Activated naive CD8-positive, alpha-beta T cell (primary cell): ENCODE measurements at regions not wholly inside any gene's neighbourhood (a gene's known extent, or its start where the extent isn't known, plus 50 kb on each side); places are given as distances from the start of the nearest gene placed in this dataset.

Source experiments
- H3K27ac Mint-ChIP-seq: one replicate; pipeline ENCODE4 v1.8.0; 2021; ENCODE audit warnings: mixed read lengths
- H3K27me3 Mint-ChIP-seq: one replicate; pipeline ENCODE4 v1.8.0; 2021; ENCODE audit warnings: mixed read lengths
- H3K36me3 Mint-ChIP-seq: one replicate; pipeline ENCODE4 v1.8.0; 2021; ENCODE audit warnings: mixed read lengths
- H3K4me1 Mint-ChIP-seq: one replicate; pipeline ENCODE4 v1.8.0; 2021; ENCODE audit warnings: low read depth, mixed read lengths
- H3K4me3 Mint-ChIP-seq: one replicate; pipeline ENCODE4 v1.8.0; 2021; ENCODE audit warnings: mild to moderate bottlenecking, mixed read lengths
- H3K9me3 Mint-ChIP-seq: one replicate; pipeline ENCODE4 v1.8.0; 2021; ENCODE audit warnings: low read depth, mixed read lengths

DNA sequence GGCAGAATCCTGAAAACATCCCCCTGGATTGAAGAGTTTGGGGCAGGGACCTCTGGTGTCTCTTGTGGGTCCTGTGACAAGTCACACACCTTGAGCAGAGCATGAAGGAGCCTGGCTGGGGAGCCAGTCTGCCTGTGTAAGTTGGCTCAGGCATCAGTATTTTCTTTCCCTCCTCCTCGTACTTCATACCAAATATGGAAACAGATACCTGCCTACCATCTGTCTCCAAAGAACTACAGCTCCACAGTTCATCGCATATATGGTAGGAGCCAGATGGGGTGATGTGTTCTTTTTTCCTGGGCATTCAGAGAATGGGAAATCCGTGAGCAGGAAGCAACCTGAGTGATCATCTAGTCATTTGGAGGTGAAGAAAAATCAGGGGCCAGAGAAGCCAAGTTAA, 177.3 kb upstream of the RAD23B start:
- no peak overlapping the region for H3K4me3 Mint-ChIP-seq

GRCh38 chr9:107106416-107106815, 176.7 kb upstream of the RAD23B start:
- H3K27ac Mint-ChIP-seq, result no peak overlapping the region
- H3K36me3 Mint-ChIP-seq, result no peaks in the 10 kb centered on the region
- no peaks in the 10 kb centered on the region for H3K27me3 Mint-ChIP-seq

More for the DNA sequence above, 177.3 kb upstream of the RAD23B start:
- Mint-ChIP-seq H3K27me3 (no peaks in the 10 kb centered on the region), H3K27ac (no peak overlapping the region), H3K36me3 (no peaks in the 10 kb centered on the region), H3K9me3 (no peaks in the 10 kb centered on the region), H3K4me1 (no peaks in the 10 kb centered on the region)

GRCh38 chr9:107108342-107109130, 174.5 kb upstream of the RAD23B start:
- no peak overlapping the region for H3K4me3 Mint-ChIP-seq
- no peaks in the 10 kb centered on the region for H3K9me3 Mint-ChIP-seq
- H3K27me3 Mint-ChIP-seq, result peaks cover 7% of the 10 kb centered on the region
- H3K36me3 Mint-ChIP-seq, result no peaks in the 10 kb centered on the region
- no peaks in the 10 kb centered on the region for H3K4me1 Mint-ChIP-seq
- H3K27ac Mint-ChIP-seq, result no peak overlapping the region

More at GRCh38 chr9:107106416-107106815, 176.7 kb upstream of the RAD23B start:
- Mint-ChIP-seq H3K4me1 (no peaks in the 10 kb centered on the region), H3K9me3 (no peaks in the 10 kb centered on the region), H3K4me3 (no peak overlapping the region)

GRCh38 chr9:107109324-107109723, 173.8 kb upstream of the RAD23B start:
- Mint-ChIP-seq H3K9me3 (no peaks in the 10 kb centered on the region), H3K4me1 (no peaks in the 10 kb centered on the region)

GRCh38 chr9:107110153-107110552, 172.9 kb upstream of the RAD23B start:
- Mint-ChIP-seq H3K27me3 (peaks cover 7% of the 10 kb centered on the region), H3K4me1 (no peaks in the 10 kb centered on the region), H3K27ac (no peak overlapping the region), H3K36me3 (no peaks in the 10 kb centered on the region), H3K4me3 (no peak overlapping the region), H3K9me3 (no peaks in the 10 kb centered on the region)

More at GRCh38 chr9:107109324-107109723, 173.8 kb upstream of the RAD23B start:
- H3K36me3 Mint-ChIP-seq, result no peaks in the 10 kb centered on the region
- no peak overlapping the region for H3K27ac Mint-ChIP-seq
- H3K4me3 Mint-ChIP-seq, result no peak overlapping the region
- peaks cover 7% of the 10 kb centered on the region for H3K27me3 Mint-ChIP-seq

GRCh38 chr9:107112707-107113243, 170.3 kb upstream of the RAD23B start:
- Mint-ChIP-seq H3K4me3 (no peak overlapping the region), H3K4me1 (no peaks in the 10 kb centered on the region), H3K9me3 (no peaks in the 10 kb centered on the region), H3K36me3 (no peaks in the 10 kb centered on the region), H3K27ac (no peak overlapping the region), H3K27me3 (peaks cover 7% of the 10 kb centered on the region)

- H3K4me1 Mint-ChIP-seq, result no peaks in the 10 kb centered on the region
Observed at GRCh38 chr9:107118863-107119624, 164.0 kb upstream of the RAD23B start.

DNA sequence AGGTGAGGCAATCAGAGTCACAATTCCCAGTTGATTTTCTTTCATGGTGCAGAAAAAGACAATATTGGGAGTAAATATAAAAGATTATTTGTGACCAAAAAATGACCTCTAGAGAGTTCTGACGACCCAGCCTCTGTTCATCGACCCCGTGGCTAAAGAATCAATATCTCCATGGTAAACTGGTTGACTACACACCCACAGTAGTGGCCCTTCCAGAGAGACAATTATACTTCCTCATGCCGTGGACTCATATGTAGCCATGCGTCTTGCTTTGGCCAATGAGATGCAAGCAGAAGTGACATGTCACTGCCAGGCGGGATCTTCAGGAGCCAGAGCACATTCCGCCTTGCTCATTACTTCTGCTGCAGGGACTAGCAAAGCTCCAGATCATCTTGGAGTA, 163.3 kb upstream of the RAD23B start:
- Mint-ChIP-seq H3K36me3 (no peaks in the 10 kb centered on the region), H3K4me1 (no peaks in the 10 kb centered on the region), H3K27me3 (peaks cover 1% of the 10 kb centered on the region), H3K9me3 (no peaks in the 10 kb centered on the region), H3K27ac (no peak overlapping the region), H3K4me3 (no peak overlapping the region)

More at GRCh38 chr9:107118863-107119624, 164.0 kb upstream of the RAD23B start:
- Mint-ChIP-seq H3K4me3 (no peak overlapping the region), H3K27me3 (no peaks in the 10 kb centered on the region), H3K27ac (no peak overlapping the region), H3K9me3 (no peaks in the 10 kb centered on the region), H3K36me3 (no peaks in the 10 kb centered on the region)

- Mint-ChIP-seq H3K27me3 (peaks cover 2% of the 10 kb centered on the region), H3K4me3 (no peak overlapping the region), H3K27ac (no peak overlapping the region), H3K4me1 (no peaks in the 10 kb centered on the region), H3K36me3 (no peaks in the 10 kb centered on the region), H3K9me3 (no peaks in the 10 kb centered on the region)
Observed at GRCh38 chr9:107123389-107123788, 159.7 kb upstream of the RAD23B start.

GRCh38 chr9:107127608-107128007, 155.5 kb upstream of the RAD23B start:
- Mint-ChIP-seq H3K4me3 (no peak overlapping the region), H3K27me3 (peaks cover 2% of the 10 kb centered on the region), H3K36me3 (no peaks in the 10 kb centered on the region), H3K9me3 (no peaks in the 10 kb centered on the region), H3K27ac (no peak overlapping the region), H3K4me1 (no peaks in the 10 kb centered on the region)

- H3K36me3 Mint-ChIP-seq, result no peaks in the 10 kb centered on the region
Observed at GRCh38 chr9:107131108-107131799, 151.8 kb upstream of the RAD23B start.

GRCh38 chr9:107136296-107136695, 146.8 kb upstream of the RAD23B start:
- Mint-ChIP-seq H3K4me1 (no peaks in the 10 kb centered on the region), H3K36me3 (no peaks in the 10 kb centered on the region), H3K27me3 (peaks cover 5% of the 10 kb centered on the region), H3K4me3 (no peak overlapping the region), H3K9me3 (no peaks in the 10 kb centered on the region), H3K27ac (no peak overlapping the region)

More at GRCh38 chr9:107131108-107131799, 151.8 kb upstream of the RAD23B start:
- Mint-ChIP-seq H3K9me3 (no peaks in the 10 kb centered on the region), H3K27ac (no peak overlapping the region), H3K27me3 (no peaks in the 10 kb centered on the region), H3K4me3 (no peak overlapping the region), H3K4me1 (no peaks in the 10 kb centered on the region)

GRCh38 chr9:107137495-107138202, 145.4 kb upstream of the RAD23B start:
- Mint-ChIP-seq H3K4me1 (no peaks in the 10 kb centered on the region), H3K4me3 (no peak overlapping the region), H3K27me3 (peaks cover 8% of the 10 kb centered on the region), H3K36me3 (no peaks in the 10 kb centered on the region), H3K27ac (no peak overlapping the region), H3K9me3 (no peaks in the 10 kb centered on the region)

DNA sequence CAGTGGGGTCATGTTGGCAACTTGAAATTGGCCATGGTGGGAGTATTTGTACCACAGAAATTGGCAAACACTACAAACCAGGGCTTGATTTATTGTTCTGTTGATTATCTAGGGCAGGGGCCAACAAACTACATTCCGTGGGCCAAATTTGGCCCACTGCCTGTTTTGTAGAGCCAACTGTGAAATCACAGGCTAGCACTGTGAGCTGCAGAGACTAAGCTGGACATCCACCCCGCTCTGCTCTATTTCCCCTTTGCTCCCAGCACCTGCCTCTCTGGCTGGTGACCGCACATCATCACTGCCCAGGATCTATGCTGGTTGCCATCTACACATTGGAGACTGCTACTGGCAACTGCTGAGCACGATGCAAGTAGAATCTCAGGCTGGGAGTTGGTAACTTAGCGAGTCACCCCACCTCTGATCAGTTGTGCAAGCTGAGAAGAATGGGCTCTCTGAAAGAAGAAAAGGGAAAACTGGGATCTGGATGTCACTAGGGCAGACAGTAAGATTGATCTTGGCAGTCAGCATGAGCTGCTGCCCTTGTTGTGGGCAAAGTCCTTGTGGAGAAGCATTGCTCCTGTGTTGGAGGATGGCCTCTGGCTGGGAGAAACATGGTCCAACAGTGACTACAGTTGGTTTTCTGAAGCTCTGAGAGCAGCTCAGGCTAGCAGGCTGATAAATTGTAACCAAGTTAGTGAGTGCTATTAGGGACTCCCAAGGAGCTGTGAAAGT, 144.7 kb upstream of the RAD23B start:
- Mint-ChIP-seq H3K36me3 (no peaks in the 10 kb centered on the region), H3K27me3 (peaks cover 8% of the 10 kb centered on the region), H3K4me3 (no peak overlapping the region), H3K9me3 (no peaks in the 10 kb centered on the region), H3K27ac (no peak overlapping the region), H3K4me1 (no peaks in the 10 kb centered on the region)
